Activated CD8-positive, alpha-beta T cell treated with anti-CD3 and anti-CD28 coated beads for 36 hours (primary cell): ENCODE measurements at regions not wholly inside any gene's neighbourhood (a gene's known extent, or its start where the extent isn't known, plus 50 kb on each side); places are given as distances from the start of the nearest gene placed in this dataset.

Experiments
- ATAC-seq: fragments of 200-7000 bp; cut with Tn5 transposase; one replicate; pipeline ENCODE4 v1.10.0; 2021; ENCODE audit warnings: mild to moderate bottlenecking, moderate library complexity
- CTCF ChIA-PET: fragments of 350-600 bp; sonication (Branson Sonifier 250); formaldehyde crosslinking; loops from one replicate; lab custom pipeline; 2021; ENCODE audit warnings: antibody characterized with exemption; lab: Charles Lee
- POLR2A ChIA-PET: fragments of 350-600 bp; sonication (Branson Sonifier 250); formaldehyde crosslinking; loops from one replicate; lab custom pipeline; 2021; ENCODE audit warnings: antibody characterized with exemption; lab: Charles Lee
- DNase-seq: peaks from one replicate; pipeline ENCODE4 v3.0.0-alpha.2; 2020
- H3K27ac Mint-ChIP-seq: one replicate; pipeline ENCODE4 v1.8.0; 2021; ENCODE audit warnings: mild to moderate bottlenecking, mixed read lengths
- H3K27me3 Mint-ChIP-seq: one replicate; pipeline ENCODE4 v1.8.0; 2021; ENCODE audit warnings: mixed read lengths
- H3K36me3 Mint-ChIP-seq: one replicate; pipeline ENCODE4 v1.8.0; 2021; ENCODE audit warnings: low read depth, mixed read lengths
- H3K4me1 Mint-ChIP-seq: one replicate; pipeline ENCODE4 v1.8.0; 2021; ENCODE audit warnings: low read depth, mixed read lengths
- H3K4me3 Mint-ChIP-seq: one replicate; pipeline ENCODE4 v1.8.0; 2021; ENCODE audit warnings: mild to moderate bottlenecking, moderate library complexity, mixed read lengths
- H3K9me3 Mint-ChIP-seq: one replicate; pipeline ENCODE4 v1.8.0; 2021; ENCODE audit warnings: mixed read lengths
- intact Hi-C: fragments of 100-400 bp; cut with micrococcal nuclease; formaldehyde crosslinking; loops from one replicate; pipeline ENCODE4 v1.10.0; 2022
- TF ChIP-seq, protein P1 (sequence below): fragments of 200-600 bp; IDR thresholded peaks from one replicate; pipeline ENCODE4 v1.8.0; 2022; ENCODE audit warnings: antibody characterized with exemption, mild to moderate bottlenecking

- peaks cover 14% of the 10 kb centered on the region for H3K9me3 Mint-ChIP-seq
- CTCF ChIA-PET: no interaction called here
- POLR2A ChIA-PET: no interaction called here
- H3K4me3 Mint-ChIP-seq: no peak overlapping the region
- no peaks in the 10 kb centered on the region for H3K27me3 Mint-ChIP-seq
- H3K4me1 Mint-ChIP-seq: no peaks in the 10 kb centered on the region
- H3K36me3 Mint-ChIP-seq: no peaks in the 10 kb centered on the region
- H3K27ac Mint-ChIP-seq: no peak overlapping the region
- TF ChIP-seq, protein P1, sequence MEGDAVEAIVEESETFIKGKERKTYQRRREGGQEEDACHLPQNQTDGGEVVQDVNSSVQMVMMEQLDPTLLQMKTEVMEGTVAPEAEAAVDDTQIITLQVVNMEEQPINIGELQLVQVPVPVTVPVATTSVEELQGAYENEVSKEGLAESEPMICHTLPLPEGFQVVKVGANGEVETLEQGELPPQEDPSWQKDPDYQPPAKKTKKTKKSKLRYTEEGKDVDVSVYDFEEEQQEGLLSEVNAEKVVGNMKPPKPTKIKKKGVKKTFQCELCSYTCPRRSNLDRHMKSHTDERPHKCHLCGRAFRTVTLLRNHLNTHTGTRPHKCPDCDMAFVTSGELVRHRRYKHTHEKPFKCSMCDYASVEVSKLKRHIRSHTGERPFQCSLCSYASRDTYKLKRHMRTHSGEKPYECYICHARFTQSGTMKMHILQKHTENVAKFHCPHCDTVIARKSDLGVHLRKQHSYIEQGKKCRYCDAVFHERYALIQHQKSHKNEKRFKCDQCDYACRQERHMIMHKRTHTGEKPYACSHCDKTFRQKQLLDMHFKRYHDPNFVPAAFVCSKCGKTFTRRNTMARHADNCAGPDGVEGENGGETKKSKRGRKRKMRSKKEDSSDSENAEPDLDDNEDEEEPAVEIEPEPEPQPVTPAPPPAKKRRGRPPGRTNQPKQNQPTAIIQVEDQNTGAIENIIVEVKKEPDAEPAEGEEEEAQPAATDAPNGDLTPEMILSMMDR: no peak
- intact Hi-C loops: no loop called here
- DNase-seq (no peak), ATAC-seq (no peak)
Measured at GRCh38 chr14:46377305-46377704, 274.3 kb downstream of the RPL10L start.

- intact Hi-C loops: no loop called here
- CTCF ChIA-PET: no interaction called here
- POLR2A ChIA-PET: no interaction called here
- Mint-ChIP-seq H3K36me3 (no peaks in the 10 kb centered on the region), H3K27ac (no peak overlapping the region), H3K9me3 (peaks cover 15% of the 10 kb centered on the region), H3K27me3 (no peaks in the 10 kb centered on the region), H3K4me1 (no peaks in the 10 kb centered on the region), H3K4me3 (no peak overlapping the region)
- ATAC-seq (no peak), DNase-seq (no peak)
- TF ChIP-seq, protein P1: no peak
Measured at GRCh38 chr14:46369391-46369790, 282.2 kb downstream of the RPL10L start.

GRCh38 chr14:46368275-46368674 lies 283.3 kb downstream of the RPL10L start:
- TF ChIP-seq, protein P1: no peak
- Mint-ChIP-seq H3K36me3 (no peaks in the 10 kb centered on the region), H3K27me3 (no peaks in the 10 kb centered on the region), H3K4me3 (no peak overlapping the region), H3K4me1 (no peaks in the 10 kb centered on the region), H3K27ac (no peak overlapping the region), H3K9me3 (peaks cover 13% of the 10 kb centered on the region)
- no peak for DNase-seq
- no peak for ATAC-seq
- ChIA-PET CTCF (no interaction called here), POLR2A (no interaction called here)
- intact Hi-C loops: no loop called here

DNA sequence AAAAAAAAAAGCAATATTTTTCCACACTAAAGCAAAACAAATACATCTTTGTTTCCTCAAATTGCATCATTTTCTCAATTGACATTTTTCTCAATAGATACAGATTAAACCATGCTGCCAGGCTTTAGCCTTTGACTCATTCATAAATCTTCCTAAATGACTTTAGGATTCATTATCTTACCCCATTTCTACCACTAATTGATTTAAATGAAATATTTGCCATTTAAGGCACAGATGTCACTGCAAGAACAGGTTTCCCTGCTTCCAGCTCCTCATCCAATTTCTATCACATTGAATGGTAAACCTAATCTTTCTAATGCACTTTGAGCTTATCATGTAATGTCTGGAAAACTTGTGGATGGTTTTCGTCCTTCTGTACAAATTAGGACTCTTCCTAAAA lies 298.7 kb downstream of the RPL10L start:
- Mint-ChIP-seq H3K27ac (no peak overlapping the region), H3K4me3 (no peak overlapping the region), H3K4me1 (no peaks in the 10 kb centered on the region), H3K9me3 (peaks cover 6% of the 10 kb centered on the region), H3K27me3 (no peaks in the 10 kb centered on the region), H3K36me3 (no peaks in the 10 kb centered on the region)
- ChIA-PET CTCF (no interaction called here), POLR2A (no interaction called here)
- DNase-seq (no peak), ATAC-seq (no peak)
- TF ChIP-seq, protein P1: no peak
- intact Hi-C loops: no loop called here

- DNase-seq (peak; percentile 1), ATAC-seq (peak; percentile 39)
- Mint-ChIP-seq H3K27me3 (no peaks in the 10 kb centered on the region), H3K4me1 (no peaks in the 10 kb centered on the region), H3K4me3 (no peak overlapping the region), H3K27ac (no peak overlapping the region), H3K36me3 (no peaks in the 10 kb centered on the region), H3K9me3 (peaks cover 14% of the 10 kb centered on the region)
- TF ChIP-seq, protein P1: no peak
- intact Hi-C loops: no loop called here
- CTCF ChIA-PET: no interaction called here
- POLR2A ChIA-PET: no interaction called here
Measured at GRCh38 chr14:46344327-46344937, 307.1 kb downstream of the RPL10L start.
